ENCODE measurements at regions not wholly inside any gene's neighbourhood (a gene's known extent, or its start where the extent isn't known, plus 50 kb on each side); places are given as distances from the start of the nearest gene placed in this dataset.

DNA sequence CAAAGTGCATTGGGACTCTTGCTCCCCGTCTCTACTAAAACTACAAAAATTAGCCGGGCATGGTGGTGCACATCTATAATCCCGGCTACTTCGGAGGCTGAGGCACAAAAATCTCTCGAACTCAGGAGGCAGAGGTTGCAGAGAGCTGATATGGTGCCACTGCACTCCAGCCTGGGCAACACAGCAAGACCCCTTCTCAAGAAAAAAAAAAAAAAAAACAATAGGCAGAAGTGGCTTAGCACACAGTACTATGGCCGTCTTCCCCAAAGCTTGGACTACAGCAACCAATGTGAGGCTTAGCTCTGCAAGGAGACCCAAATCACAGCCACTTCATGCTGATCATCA lies 162.8 kb upstream of the PRDX4 start:
- H3K9ac ChIP-seq (ENCODE audit: insufficient read depth, low read length, poor library complexity, severe bottlenecking): no peak overlapping the region
- WGBS (ENCODE audit: insufficient coverage): 100% methylated on average over 3 of the region's 6 CpGs
- intact Hi-C loops (cut with micrococcal nuclease): no loop called here
- Mint-ChIP-seq H3K27ac (no peak overlapping the region), H3K27me3 (ENCODE audit: low read depth in 3 of 3) (peaks cover 0 to 5% (median 2%) of the 10 kb centered on the region in 3 donors), H3K36me3 (no peaks in the 10 kb centered on the region), H3K9me3 (peaks cover 0 to 4% (median 2%) of the 10 kb centered on the region in 7 donors), H3K4me1 (no peaks in the 10 kb centered on the region), H3K4me3 (no peak overlapping the region)
- H3K27ac ChIP-seq (ENCODE audit: low read depth in 1 of 2, low read length in 2 of 2): no peak overlapping the region
- no peaks in the 10 kb centered on the region for H3K79me2 ChIP-seq (ENCODE audit: insufficient read depth, low read length)
- no peak overlapping the region for H3K4me3 ChIP-seq (replicated peaks in 1 of 3; ENCODE audit: low read depth in 2 of 3, low read length in 3 of 3)
- no peaks in the 10 kb centered on the region for H3K4me1 ChIP-seq (ENCODE audit: control insufficient read depth in 1 of 2, insufficient read depth in 2 of 2, low read length in 2 of 2)
- no peak overlapping the region for H3K4me2 ChIP-seq (replicated peaks; ENCODE audit: extremely low read depth, low read length, poor library complexity, severe bottlenecking)
- no peak for DNase-seq
- H2AFZ ChIP-seq (ENCODE audit: insufficient read depth, low read depth, low read length, poor library complexity, severe bottlenecking): no peak overlapping the region
- no peaks in the 10 kb centered on the region for H3K36me3 ChIP-seq (replicated peaks in 1 of 2; ENCODE audit: control insufficient read depth in 1 of 2, insufficient read depth in 2 of 2, low read length in 2 of 2)
- peaks cover 0 to 2% of the 10 kb centered on the region in 2 donors for H3K9me3 ChIP-seq (replicated peaks in 1 of 2; ENCODE audit: control insufficient read depth in 1 of 2, insufficient read depth in 1 of 2, low read length in 2 of 2)
- TF ChIP-seq, protein P1, sequence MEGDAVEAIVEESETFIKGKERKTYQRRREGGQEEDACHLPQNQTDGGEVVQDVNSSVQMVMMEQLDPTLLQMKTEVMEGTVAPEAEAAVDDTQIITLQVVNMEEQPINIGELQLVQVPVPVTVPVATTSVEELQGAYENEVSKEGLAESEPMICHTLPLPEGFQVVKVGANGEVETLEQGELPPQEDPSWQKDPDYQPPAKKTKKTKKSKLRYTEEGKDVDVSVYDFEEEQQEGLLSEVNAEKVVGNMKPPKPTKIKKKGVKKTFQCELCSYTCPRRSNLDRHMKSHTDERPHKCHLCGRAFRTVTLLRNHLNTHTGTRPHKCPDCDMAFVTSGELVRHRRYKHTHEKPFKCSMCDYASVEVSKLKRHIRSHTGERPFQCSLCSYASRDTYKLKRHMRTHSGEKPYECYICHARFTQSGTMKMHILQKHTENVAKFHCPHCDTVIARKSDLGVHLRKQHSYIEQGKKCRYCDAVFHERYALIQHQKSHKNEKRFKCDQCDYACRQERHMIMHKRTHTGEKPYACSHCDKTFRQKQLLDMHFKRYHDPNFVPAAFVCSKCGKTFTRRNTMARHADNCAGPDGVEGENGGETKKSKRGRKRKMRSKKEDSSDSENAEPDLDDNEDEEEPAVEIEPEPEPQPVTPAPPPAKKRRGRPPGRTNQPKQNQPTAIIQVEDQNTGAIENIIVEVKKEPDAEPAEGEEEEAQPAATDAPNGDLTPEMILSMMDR (IDR thresholded peaks at IDR 0.05): no peak
- no peaks in the 10 kb centered on the region for H4K20me1 ChIP-seq (ENCODE audit: insufficient read depth, low read length)
- no peaks in the 10 kb centered on the region for H3K27me3 ChIP-seq (ENCODE audit: control insufficient read depth in 2 of 2, insufficient read depth in 2 of 2, low read length in 2 of 2)

DNA sequence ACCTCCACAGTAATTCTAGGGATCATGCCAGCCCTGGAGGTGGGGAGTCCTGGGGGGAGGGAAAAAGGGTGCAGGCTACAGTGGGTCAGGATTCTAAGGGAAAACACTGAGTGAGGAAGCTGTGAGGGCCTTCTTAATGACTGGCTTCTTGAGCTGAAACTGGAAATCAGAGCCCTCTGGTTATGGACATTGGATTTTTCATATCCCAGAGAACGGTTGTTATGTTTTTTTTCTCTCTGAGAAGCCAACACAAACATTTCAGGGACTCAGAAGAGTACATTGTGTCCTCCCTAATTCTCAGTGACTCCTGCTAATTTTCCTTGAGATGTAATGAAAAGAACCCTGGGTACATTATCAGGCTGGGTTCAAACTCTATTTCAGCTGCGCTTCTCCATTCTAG lies 162.4 kb upstream of the PRDX4 start:
- H3K36me3 Mint-ChIP-seq: no peaks in the 10 kb centered on the region
- H3K4me3 ChIP-seq (replicated peaks in 1 of 3; ENCODE audit: low read depth in 2 of 3, low read length in 3 of 3): no peak overlapping the region
- H3K9me3 Mint-ChIP-seq: peaks cover 2 to 4% (median 3%) of the 10 kb centered on the region in 7 donors
- H3K4me3 Mint-ChIP-seq: no peak overlapping the region
- H3K4me2 ChIP-seq (replicated peaks; ENCODE audit: extremely low read depth, low read length, poor library complexity, severe bottlenecking): no peak overlapping the region
- no peak overlapping the region for H3K9ac ChIP-seq (ENCODE audit: insufficient read depth, low read length, poor library complexity, severe bottlenecking)
- no peaks in the 10 kb centered on the region for H3K4me1 ChIP-seq (ENCODE audit: control insufficient read depth in 1 of 2, insufficient read depth in 2 of 2, low read length in 2 of 2)
- H3K79me2 ChIP-seq (ENCODE audit: insufficient read depth, low read length): no peaks in the 10 kb centered on the region
- no peaks in the 10 kb centered on the region for H3K27me3 ChIP-seq (ENCODE audit: control insufficient read depth in 2 of 2, insufficient read depth in 2 of 2, low read length in 2 of 2)
- peaks cover 0 to 5% (median 2%) of the 10 kb centered on the region in 3 donors for H3K27me3 Mint-ChIP-seq (ENCODE audit: low read depth in 3 of 3)
- peaks cover 0 to 5% of the 10 kb centered on the region in 2 donors for H3K9me3 ChIP-seq (replicated peaks in 1 of 2; ENCODE audit: control insufficient read depth in 1 of 2, insufficient read depth in 1 of 2, low read length in 2 of 2)
- H2AFZ ChIP-seq (ENCODE audit: insufficient read depth, low read depth, low read length, poor library complexity, severe bottlenecking): no peak overlapping the region
- WGBS (ENCODE audit: insufficient coverage): no CpG with 5 or more reads among the region's 2 CpGs
- H3K27ac Mint-ChIP-seq: no peak overlapping the region
- no peaks in the 10 kb centered on the region for H3K4me1 Mint-ChIP-seq
- H4K20me1 ChIP-seq (ENCODE audit: insufficient read depth, low read length): no peaks in the 10 kb centered on the region
- TF ChIP-seq, protein P1 (IDR thresholded peaks at IDR 0.05): no peak
- H3K27ac ChIP-seq (ENCODE audit: low read depth in 1 of 2, low read length in 2 of 2): no peak overlapping the region
- no peaks in the 10 kb centered on the region for H3K36me3 ChIP-seq (replicated peaks in 1 of 2; ENCODE audit: control insufficient read depth in 1 of 2, insufficient read depth in 2 of 2, low read length in 2 of 2)
- intact Hi-C loops (cut with micrococcal nuclease): no loop called here
- no peak for DNase-seq
